Activated CD4-positive, CD25-positive, alpha-beta regulatory T cell treated with anti-CD3 and anti-CD28 coated beads, Interleukin-2, amount 50 U/mL, for 72 hours (primary cell): ENCODE measurements at regions not wholly inside any gene's neighbourhood (a gene's known extent, or its start where the extent isn't known, plus 50 kb on each side); places are given as distances from the start of the nearest gene placed in this dataset.

ENCODE experiments used
- DNase-seq: peaks from one replicate; pipeline ENCODE4 v3.0.0; 2021

- DNase-seq, result no peak
Observed at GRCh38 chr20:52921340-52921739, 50.8 kb upstream of the TSHZ2 start.

GRCh38 chr20:52918311-52918710 is 53.8 kb upstream of the TSHZ2 start:
- no peak for DNase-seq

GRCh38 chr20:52915564-52915963 is 56.6 kb upstream of the TSHZ2 start:
- no peak for DNase-seq

GRCh38 chr20:52914870-52915269 is 57.3 kb upstream of the TSHZ2 start:
- no peak for DNase-seq

- no peak for DNase-seq
Observed at GRCh38 chr20:52913650-52914387, 58.3 kb upstream of the TSHZ2 start.

GRCh38 chr20:52905241-52905994 is 66.7 kb upstream of the TSHZ2 start:
- DNase-seq, result no peak

- no peak for DNase-seq
Observed at GRCh38 chr20:52904837-52905236, 67.3 kb upstream of the TSHZ2 start.

GRCh38 chr20:52899041-52899608 is 73.0 kb upstream of the TSHZ2 start:
- no peak for DNase-seq

GRCh38 chr20:52896348-52896747 is 75.8 kb upstream of the TSHZ2 start:
- no peak for DNase-seq

- no peak for DNase-seq
Observed at GRCh38 chr20:52895701-52896100, 76.5 kb upstream of the TSHZ2 start.

GRCh38 chr20:52895235-52895634 is 76.9 kb upstream of the TSHZ2 start:
- no peak for DNase-seq

GRCh38 chr20:52893498-52893897 is 78.7 kb upstream of the TSHZ2 start:
- no peak for DNase-seq

- DNase-seq, result no peak
Observed at GRCh38 chr20:52892023-52892422, 80.1 kb upstream of the TSHZ2 start.

GRCh38 chr20:52890130-52890529 is 82.0 kb upstream of the TSHZ2 start:
- no peak for DNase-seq

GRCh38 chr20:52889225-52889624 is 82.9 kb upstream of the TSHZ2 start:
- no peak for DNase-seq

GRCh38 chr20:52888096-52888495 is 84.1 kb upstream of the TSHZ2 start:
- DNase-seq, result no peak

- DNase-seq, result no peak
Observed at GRCh38 chr20:52880997-52881396, 91.2 kb upstream of the TSHZ2 start.

- no peak for DNase-seq
Observed at GRCh38 chr20:52880259-52880658, 91.9 kb upstream of the TSHZ2 start.

- no peak for DNase-seq
Observed at GRCh38 chr20:52874241-52874640, 97.9 kb upstream of the TSHZ2 start.

- DNase-seq, result no peak
Observed at GRCh38 chr20:52869698-52870501, 102.3 kb upstream of the TSHZ2 start.

GRCh38 chr20:52869276-52869675 is 102.9 kb upstream of the TSHZ2 start:
- no peak for DNase-seq

GRCh38 chr20:52867305-52867704 is 104.9 kb upstream of the TSHZ2 start:
- no peak for DNase-seq

GRCh38 chr20:52864916-52865605 is 107.1 kb upstream of the TSHZ2 start:
- DNase-seq, result no peak
